NCI-H128 (cell line): ENCODE measurements at regions not wholly inside any gene's neighbourhood (a gene's known extent, or its start where the extent isn't known, plus 50 kb on each side); places are given as distances from the start of the nearest gene placed in this dataset.

Experiments
- DNase-seq: peaks from one replicate; lab custom pipeline; 2025; ENCODE audit not compliant: unreplicated experiment; lab: John Stamatoyannopoulos, UW

DNA sequence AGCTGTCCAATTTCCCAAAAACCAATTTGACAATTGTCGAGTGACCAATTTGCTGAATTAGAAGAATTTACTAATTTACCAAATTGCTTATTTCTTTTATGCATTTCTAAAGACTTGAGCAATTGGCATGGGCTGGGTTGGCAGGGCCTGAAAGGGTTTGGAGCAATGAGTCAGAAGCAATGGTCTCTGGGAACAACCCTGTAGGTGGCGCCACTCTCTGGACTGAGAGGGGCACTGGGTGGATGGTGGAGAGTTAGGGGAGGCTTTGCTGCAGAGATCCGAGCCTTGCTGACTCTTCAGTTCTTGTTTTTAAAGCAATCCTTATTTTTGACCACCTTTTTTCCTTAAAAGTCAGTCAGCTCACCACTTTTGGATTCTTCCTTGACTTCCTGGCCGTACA is 71.5 kb upstream of the RPS23 start:
- DNase-seq = no peak

DNA sequence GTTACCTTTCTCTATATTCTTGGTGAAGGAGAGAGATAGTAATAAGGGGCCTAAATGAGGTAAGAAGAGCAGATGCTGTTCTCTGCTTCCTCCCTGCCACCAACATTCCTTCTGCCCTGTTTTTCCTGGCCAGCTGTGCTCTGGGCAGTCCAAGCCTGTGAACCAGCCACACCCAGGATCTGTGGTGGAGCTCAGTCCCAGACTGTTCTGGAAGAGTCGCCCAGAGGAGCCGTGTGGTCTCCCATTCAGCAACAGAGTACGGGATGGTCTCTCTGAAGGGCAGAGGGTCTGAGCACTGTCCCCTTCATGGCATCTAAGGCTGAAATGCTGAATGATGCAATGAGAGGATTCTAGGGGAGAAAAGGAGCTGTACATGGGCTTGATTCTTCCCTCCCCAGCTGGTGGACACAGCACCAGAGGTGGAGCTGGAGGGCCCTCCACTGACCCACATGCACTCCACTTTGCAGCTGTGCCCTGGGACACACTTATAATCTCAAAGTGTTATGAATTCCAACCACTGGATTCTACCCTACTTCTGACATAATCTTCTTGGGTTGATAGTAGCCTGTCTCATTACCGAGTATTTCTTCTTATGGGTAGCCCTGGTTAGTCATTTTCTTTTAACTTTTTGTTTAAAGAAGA is 70.8 kb upstream of the RPS23 start:
- no peak for DNase-seq

DNA sequence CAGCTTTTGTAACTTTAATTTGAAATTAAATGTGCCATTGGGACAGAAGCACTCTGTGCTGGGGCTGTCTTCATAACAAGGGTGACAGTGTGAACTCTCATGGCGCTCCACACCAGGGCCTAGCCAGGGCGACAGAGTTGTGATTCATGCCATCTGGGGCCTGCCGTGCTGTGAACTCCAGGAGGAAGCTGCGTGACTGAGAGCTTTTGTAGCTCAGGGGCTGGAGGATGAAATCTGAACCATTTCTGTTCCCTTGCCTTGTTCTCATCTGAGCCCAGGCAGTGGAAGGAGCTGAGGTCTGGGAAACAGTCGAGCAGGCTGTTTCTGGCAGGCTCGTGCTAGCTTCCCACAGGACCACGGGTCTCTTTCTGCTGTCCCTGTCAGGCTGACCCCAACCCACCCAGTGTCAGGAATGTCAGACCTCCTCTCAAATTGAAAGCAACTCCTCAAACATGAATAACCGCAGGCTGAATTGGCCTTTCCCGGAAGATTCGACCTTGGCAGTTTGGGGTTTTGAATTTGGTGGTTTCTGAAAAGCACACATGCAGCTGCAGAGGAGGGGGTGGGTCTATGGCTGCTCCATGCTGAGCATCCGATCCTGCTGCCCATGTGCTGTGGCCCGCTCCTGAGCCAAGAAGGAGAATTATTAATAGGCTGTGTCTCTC is 69.2 kb upstream of the RPS23 start:
- DNase-seq = no peak

DNA sequence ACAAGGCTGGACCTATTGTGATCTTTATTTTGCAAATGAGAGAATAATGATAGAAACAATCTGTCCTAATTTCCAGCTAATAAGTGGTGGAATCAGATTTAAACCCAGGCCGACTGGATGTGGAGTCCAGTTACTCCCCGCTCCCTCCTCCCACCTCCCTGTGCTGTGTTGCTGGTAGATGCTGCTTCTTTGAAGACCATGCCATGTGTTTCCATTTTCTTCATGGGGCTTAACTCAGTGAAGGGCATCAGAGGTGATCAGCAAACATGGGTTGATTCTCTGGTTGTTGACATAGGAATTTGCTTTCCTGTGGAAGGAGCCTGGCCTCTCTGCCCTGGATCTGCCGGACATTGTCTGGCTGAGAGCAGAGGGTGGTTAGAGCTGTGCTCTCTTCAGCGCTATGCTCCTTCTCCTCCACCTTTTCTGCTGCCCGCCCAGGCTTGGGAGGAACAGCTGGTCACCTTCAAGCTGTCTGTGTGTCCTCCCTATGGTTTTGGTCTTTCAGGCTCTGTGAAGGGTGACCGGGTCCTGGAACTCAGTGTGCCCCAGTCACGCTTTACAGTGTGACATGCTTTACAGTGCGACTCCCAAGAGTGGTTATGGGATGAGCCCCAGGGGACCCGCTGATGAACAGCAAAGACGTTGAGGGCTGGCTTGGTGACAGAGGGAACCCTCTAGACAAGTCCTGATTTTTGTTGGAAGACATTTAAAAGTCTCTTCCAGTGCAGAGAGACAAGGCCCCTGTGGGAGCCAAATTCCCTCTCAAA is 68.4 kb upstream of the RPS23 start:
- no peak for DNase-seq

DNA sequence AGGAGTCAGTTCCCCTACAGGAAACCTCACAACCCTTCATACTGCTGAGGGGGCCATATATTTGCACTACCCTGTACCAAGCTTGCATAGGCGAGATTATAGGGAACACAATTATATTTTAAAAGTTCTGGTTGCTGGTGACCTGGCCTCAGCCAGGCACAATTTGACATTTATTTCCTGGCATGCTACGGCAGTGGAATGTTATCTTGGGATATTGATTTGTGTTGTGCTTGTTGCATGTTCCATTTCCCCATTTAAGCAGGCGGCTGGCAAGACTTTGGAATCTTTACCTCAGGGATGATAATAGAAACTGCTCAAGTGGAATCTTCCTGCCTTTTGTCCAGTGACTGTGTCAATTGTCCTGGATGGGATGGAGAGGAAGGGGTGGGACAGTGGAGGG is 67.0 kb upstream of the RPS23 start:
- no peak for DNase-seq

DNA sequence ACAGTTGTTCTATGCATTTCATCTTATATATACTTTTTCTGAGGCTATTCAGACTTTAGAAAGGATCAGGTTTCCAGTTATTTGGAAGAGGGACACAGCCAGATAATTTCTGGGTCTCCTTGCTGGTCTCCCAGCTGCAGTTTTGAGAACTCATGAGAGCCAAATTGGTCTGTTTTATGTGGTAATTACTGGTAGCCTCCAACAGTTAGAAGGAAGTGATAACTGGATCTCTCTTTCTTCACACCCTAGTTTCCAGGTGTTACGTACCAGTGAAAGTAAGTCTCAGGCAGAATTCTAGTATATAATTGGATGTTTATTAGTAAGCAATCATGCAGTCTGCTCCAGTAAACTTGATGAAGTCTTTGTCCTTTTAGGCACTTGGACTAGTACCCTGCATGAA is 63.2 kb upstream of the RPS23 start:
- DNase-seq = no peak

DNA sequence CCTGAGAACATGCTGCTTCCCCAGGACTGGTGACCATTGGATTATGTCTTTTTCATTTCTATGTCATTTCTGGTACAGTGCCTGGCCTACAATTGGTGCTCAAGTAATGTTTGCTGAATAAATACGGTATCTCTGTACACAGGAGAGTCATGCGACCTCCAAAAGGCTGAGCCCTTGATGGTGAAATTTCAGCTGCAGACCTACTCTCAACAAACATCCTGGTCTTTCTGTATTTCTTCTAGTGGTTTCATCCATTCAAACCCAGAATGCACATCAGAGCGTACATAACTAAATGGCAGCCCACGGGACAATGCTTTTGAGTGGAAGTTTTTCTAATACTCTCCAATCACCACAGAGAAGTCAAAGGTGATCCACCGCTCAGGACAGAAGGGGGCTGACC is 62.6 kb upstream of the RPS23 start:
- no peak for DNase-seq

DNA sequence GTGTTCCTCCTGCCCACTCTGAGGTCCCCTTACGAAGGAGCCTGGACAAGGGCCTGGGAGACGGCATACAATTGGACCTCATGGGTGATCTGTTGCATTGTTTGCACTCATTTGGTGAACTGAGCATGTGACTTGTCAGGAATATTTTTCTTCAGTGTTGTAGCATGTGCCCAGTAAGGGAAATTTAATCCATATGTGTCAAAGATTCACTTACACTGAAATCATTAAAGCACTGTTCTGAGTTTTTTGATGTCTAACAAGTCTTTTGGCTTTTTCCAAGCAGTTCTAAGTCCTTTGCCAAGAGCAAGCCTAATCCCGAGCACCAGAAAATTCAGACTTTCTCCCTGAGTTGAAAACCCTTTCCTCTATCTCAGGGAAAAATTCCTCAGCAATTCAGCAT is 61.6 kb upstream of the RPS23 start:
- no peak for DNase-seq

DNA sequence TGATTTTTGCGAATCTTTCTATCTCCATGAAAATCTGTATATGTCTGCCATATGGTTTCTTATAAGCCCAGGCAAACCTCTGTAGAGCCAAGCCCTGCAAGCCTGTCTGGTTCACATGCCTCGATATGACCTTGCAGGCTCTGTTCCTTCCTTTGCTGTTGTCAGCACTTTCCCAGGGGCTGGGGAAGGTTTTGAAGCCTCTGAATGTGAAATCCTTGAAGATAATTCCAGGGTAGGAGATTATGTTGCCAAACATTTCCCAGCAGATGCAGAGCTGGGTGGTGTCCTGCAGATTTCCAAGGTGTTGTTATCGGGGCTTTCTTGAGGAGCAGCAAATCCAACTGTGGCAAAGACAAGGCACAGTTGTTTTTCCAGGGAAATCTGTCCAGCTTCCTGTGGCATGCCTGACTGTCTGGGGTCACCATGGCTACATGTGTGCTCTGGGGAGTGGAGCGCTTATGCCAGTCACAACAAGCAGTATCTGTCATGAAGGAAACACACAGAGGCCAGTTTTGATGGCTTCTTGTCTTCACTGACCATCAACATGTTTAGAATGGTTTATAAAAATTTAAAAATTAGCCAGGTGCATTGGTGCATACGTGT is 60.7 kb upstream of the RPS23 start:
- no peak for DNase-seq

DNA sequence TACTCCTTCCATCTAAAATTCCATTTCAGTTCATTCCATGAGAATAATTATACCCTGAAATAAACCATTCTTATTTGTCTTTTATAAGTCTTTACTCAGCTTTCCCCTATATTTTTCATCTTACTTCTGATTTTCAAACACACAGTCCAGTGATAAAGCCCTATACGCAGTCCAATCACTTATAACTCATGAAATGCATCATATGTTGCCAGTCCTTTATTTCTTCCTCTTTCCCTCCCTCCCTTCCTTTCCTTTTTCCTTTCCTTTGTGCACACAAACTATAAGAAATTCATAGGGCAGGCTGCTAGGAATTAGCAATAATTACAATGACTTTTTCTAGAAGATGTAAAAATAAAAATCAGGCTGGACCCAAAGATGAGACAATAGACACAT is 58.8 kb upstream of the RPS23 start:
- no peak for DNase-seq

DNA sequence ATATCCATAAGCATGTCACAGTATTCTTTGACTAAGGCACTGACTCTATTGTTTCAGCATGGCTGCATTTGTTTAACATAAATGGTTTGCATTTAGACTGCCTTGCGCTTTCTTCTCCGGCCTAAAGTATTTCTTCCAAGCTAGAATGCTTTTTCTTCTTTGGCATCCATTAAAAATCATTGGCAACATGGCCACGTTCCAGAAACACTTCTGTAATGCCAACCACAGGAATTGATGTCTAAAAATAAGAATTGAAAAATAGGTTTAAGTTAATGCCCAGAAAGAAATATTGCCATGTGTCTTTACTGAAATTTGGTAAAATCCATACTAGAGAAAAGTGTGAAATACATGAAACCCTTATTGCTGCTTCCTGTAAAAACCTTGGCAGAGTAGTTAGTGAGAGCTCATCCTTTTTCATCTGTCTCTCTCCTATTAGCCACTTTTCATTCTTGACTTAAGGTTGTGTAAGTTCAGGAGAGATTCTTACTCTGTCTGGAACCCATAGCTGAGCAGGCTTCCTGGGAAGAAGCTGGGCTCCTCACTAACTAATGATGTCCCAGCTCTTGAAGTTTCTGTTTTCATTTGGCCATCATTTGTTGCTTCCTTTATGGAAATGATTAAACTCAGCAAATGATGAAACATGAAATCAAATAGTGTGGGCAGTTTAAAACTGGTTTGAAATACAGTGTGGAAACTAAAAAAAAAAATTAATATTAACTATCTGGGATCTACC is 58.2 kb upstream of the RPS23 start:
- no peak for DNase-seq

DNA sequence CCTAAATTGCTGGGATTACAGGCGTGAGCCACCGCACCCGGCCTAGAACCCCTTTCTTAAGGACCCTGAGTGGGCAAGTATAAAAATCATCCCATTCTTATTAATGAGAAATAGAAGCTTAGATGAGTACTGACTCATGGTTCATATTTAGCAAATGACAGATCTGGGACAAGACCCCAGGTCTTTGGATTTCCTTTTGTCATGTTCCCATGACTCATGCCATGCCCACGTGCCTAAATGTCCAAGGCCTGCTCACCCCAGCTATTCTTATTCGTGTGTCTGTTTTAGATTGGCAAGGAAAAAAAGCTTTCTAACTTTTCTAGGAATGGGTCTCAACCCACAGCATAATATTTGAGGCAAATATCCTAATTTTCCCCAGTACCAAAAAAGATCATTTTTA is 57.7 kb upstream of the RPS23 start:
- DNase-seq = no peak

DNA sequence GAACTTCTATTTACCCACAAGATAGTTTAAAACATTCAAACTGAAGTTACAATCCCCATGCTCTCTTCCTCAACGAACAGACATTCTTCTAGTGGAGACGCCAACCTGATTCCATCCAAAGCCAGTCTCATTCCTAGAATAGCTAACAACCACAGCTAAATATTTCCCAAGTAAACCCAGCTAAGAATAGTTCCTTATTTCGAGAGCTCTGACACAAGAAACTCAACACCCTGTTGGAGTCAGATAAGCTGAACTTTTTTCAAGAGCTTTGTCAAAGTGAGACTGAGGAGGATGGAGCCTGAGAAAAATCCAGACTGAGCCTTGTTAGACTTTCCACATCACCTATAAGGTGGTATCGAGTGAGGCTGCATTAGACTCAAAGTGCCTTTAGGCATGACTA is 56.7 kb upstream of the RPS23 start:
- no peak for DNase-seq

DNA sequence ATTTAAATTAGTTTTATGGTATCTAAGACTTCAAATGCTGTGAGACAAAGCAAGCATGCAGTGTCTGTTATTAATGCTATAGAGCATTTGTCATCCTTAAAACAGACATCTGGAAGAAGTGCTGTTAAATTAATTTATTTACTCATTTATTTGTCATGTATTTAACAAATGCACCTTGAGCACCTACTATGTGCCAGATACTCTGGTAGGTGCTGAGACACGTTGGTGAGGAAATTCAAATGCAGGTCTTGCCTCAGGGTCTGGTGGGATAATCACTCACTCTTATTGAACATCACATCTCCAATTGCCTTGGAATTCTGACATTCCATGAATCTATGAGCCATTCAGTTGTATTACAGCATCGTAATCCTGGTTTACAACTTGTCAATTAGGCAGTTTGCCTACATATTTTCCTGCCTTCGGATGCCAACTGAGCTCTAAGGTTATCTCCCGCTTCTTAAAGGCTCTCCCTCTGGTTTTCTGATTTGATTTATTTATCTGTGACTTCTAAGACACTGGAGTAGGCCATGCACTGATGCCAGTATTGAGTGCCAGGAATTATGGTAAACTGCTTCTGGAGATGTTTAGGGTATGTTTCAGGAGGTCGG is 56.0 kb upstream of the RPS23 start:
- DNase-seq = no peak

DNA sequence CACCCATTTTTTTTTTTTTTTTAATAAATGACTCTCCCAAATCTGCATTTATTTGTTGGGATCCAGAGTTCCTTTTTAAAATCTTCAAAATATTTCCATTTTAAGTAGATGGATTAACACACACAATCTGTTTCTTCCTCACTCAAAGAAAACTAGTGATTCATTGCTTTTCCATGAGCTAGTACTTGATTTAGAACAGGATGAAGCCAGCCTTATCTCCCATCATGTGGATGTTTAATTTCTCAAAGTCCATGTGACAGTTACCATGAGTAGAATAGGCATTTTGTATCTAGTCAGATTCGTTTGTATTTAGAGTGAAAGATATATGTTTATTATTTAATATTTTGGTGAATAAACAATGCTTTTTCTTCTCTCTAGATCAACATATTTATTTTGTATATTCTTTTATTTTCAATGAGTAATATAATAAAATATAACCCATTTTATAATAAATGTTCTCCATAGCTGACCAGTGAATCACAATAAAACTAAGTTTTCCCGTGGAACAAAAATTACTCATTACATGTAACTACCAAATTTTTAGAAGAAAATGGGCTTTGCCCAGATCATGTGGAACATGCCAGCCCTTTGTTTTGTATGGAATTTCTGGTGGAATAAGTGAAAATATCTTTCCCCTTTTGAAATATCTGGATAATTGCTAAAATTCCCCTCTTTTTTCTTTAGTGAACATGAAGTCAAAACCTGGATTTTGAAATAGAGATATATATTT is 54.9 kb upstream of the RPS23 start:
- no peak for DNase-seq

DNA sequence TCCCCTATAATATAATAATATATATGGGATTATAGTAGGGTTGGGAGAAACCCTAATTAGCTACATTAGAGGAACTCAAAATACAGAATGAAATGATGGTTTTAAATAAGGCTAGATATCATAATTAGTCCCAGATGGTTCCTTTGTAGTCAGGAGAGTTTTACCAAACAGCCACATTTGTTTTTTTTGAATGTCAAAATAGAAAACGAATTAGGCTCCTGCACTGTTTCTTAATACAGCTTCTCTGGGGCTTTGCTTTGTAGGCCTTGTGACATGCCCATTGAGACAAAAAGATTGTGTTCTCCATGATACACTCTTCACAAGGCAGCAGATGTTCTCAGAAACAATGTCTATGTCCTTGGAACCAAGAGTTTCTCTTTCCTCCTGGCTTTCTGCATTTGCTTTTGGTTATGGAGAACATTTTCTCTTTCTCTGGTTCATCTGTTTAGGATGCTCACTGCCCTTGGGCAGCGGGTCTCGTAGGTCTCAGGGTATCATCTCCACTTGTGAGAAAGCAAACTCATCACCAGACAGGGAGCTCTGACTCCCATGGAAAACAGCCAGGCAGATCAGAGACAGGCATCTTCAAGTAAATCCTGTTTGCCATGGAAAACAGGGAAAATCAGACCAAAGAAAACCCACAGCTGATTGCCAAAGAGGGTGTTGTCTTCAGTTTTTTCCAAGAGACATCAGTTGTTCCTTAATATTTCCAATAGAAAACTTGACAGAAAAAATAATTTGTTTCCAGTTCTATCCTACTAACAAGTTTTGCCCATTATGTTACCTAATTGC is 54.1 kb upstream of the RPS23 start:
- no peak for DNase-seq

DNA sequence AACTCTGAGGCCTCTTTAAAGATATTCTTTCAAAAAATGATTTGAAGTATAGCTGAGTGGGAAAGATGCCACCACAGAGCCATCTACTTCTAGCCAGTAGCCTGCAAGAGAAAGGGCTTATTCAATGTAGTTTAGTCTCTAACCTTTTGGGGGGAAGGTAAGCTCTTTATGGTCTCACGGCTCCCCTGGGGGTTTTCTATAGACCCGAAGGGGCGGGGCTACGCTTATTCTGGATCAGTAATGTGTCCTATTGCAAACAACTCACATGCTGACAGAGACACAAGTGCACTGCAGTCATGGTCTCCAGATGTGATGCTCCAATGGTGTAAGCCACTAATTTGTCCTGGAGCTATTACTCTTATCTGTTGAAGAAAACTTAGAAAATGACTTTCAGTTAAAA is 53.4 kb upstream of the RPS23 start:
- DNase-seq = no peak

DNA sequence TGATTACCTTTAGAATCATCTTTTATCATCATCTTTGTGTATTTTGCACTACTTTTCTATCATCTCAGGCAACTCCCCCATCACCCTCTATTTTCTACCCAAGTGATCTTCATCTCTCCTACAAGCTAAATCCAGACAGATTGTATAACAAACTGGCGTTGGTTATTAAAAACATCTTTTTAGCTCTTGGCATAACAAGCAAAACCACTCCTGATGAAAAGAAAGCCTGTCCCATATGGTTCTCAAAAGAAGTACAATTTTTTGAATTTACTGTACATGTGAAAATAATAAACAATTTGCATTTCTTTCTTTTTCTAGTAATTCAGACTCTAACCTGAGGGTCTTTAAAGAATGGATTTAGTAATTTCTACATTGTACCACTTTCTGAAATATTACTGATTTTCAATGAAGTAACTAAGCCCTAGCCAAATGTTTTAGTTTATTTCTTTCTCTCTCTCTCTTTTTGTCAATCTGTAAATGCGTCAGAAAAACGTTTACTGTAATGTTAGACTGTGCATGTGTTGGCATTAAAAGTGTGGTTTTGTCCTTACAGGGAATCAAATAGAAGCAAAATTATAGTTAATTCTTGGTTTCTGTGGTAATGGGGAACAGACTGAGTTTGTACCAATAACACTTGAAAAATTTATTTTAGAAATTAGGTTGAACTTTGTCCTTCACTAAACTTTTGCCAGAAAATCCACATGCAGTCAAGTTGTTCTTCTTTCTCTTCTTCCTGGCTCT is 52.5 kb upstream of the RPS23 start:
- no peak for DNase-seq

DNA sequence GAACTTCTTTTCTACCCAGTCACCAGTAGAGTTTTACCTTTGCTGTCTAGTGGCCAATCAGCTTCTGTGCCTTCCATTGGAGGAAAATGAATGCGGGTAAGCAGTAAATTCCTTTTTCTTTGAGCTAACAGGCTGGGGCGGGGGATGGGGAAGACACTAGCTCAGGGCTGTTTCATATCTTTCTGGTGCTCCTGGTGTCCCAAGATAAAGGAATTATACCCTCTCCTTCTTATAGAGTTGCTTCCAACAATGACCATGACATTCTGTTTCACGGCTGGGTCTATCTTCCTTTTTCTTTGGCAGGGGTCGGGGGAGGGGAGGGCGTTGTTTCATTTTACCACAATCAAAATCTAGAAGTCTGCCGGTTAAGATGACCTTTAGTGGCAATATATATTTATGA is 51.2 kb upstream of the RPS23 start:
- no peak for DNase-seq
